SU-DHL-6 (cell line): ENCODE measurements at regions not wholly inside any gene's neighbourhood (a gene's known extent, or its start where the extent isn't known, plus 50 kb on each side); places are given as distances from the start of the nearest gene placed in this dataset.
A peak's percentile ranks its signal among the peaks of the same experiment; 100 is the strongest.

Experiments
- H2AFZ ChIP-seq: fragments of 200-600 bp; sonication (generic); 2 replicates; pipeline ENCODE4 v1.6.1; 2014; ENCODE audit warnings: low read depth, mild to moderate bottlenecking, moderate library complexity, mixed read lengths, antibody characterized with exemption, low read length; ENCODE audit not compliant: severe bottlenecking
- H3F3A ChIP-seq: fragments of 200-600 bp; shearing (Covaris generic); 2 replicates; pipeline ENCODE4 v1.6.0; 2016; ENCODE audit warnings: antibody characterized with exemption, mild to moderate bottlenecking; ENCODE audit not compliant: insufficient read depth
- H3K27ac ChIP-seq: fragments of 200-600 bp; sonication (generic); 2 replicates; pipeline ENCODE4 v1.5.1; 2016; ENCODE audit warnings: low read depth, mild to moderate bottlenecking, low read length, moderate library complexity, mixed read lengths
- H3K27me3 ChIP-seq: fragments of 200-600 bp; sonication (generic), shearing (Covaris generic); 2 replicates; pipeline ENCODE4 v1.6.0; 2014; ENCODE audit warnings: mild to moderate bottlenecking, low read length
- H3K36me3 ChIP-seq: fragments of 200-600 bp; sonication (generic); 2 replicates; pipeline ENCODE4 v1.6.1; 2014; ENCODE audit warnings: mild to moderate bottlenecking, low read length, mixed read lengths
- H3K4me2 ChIP-seq: fragments of 300-600, 200-600 bp; shearing (Covaris generic), sonication (generic); 2 replicates; pipeline ENCODE4 v1.6.0; 2014; ENCODE audit warnings: low read length, low read depth, mild to moderate bottlenecking; ENCODE audit not compliant: poor library complexity, severe bottlenecking
- H3K4me3 ChIP-seq: fragments of 200-600 bp; sonication (generic); 2 replicates; pipeline ENCODE4 v1.5.1; 2014; ENCODE audit warnings: antibody characterized with exemption, low read length, mild to moderate bottlenecking, mixed read lengths; ENCODE audit not compliant: insufficient read depth, poor library complexity, severe bottlenecking
- H3K79me2 ChIP-seq: fragments of 200-600 bp; sonication (generic); 2 replicates; pipeline ENCODE4 v1.6.1; 2014; ENCODE audit warnings: mild to moderate bottlenecking, low read length, moderate library complexity; ENCODE audit not compliant: insufficient read depth
- H3K9ac ChIP-seq: fragments of 200-600 bp; sonication (generic); 2 replicates; pipeline ENCODE4 v1.7.0; 2014; ENCODE audit warnings: mild to moderate bottlenecking, low read length
- H3K9me2 ChIP-seq: fragments of 200-600 bp; sonication (generic); replicated peaks from 2 replicates; pipeline ENCODE4 v1.6.1; 2014; ENCODE audit warnings: low read length; ENCODE audit not compliant: insufficient read depth
- H3K9me3 ChIP-seq: fragments of 200-600 bp; sonication (generic); 2 replicates; pipeline ENCODE4 v1.6.1; 2014; ENCODE audit warnings: low read length, mixed read lengths; ENCODE audit not compliant: insufficient read depth
- H4K20me1 ChIP-seq: fragments of 200-600 bp; sonication (generic); 2 replicates; pipeline ENCODE4 v1.6.1; 2014; ENCODE audit warnings: low read depth, mild to moderate bottlenecking, antibody characterized with exemption, low read length, moderate library complexity, mixed read lengths
- CTCF ChIP-seq: fragments of 200-600 bp; sonication (generic); IDR thresholded peaks from one replicate; pipeline ENCODE4 v1.5.1; 2017; ENCODE audit warnings: antibody characterized with exemption, mild to moderate bottlenecking, low read length, moderate library complexity; ENCODE audit not compliant: insufficient read depth, poor library complexity, severe bottlenecking
- EZH2phosphoT487 ChIP-seq: fragments of 200-600 bp; sonication (generic), shearing (Covaris generic); conservative IDR thresholded peaks from 2 replicates; pipeline ENCODE4 v1.6.1; 2018; ENCODE audit warnings: mild to moderate bottlenecking, antibody characterized with exemption, low read length, moderate library complexity, mixed read lengths

- Histone ChIP-seq H3F3A (no peaks in the 10 kb centered on the region), H3K79me2 (no peaks in the 10 kb centered on the region), H3K4me2 (no peak overlapping the region), H3K9me3 (no peaks in the 10 kb centered on the region), H2AFZ (no peak overlapping the region), H3K9ac (no peak overlapping the region), H3K27ac (no peak overlapping the region), H3K4me3 (no peak overlapping the region), H3K36me3 (no peaks in the 10 kb centered on the region), H3K9me2 (no peaks in the 10 kb centered on the region), H4K20me1 (no peaks in the 10 kb centered on the region), H3K27me3 (no peaks in the 10 kb centered on the region)
- no peak for TF ChIP-seq CTCF
- TF ChIP-seq EZH2phosphoT487: no peak
Observed at GRCh38 chr17:14902297-14902696, 362.8 kb downstream of the PMP22 start.

GRCh38 chr17:14901376-14901775 lies 363.8 kb downstream of the PMP22 start:
- TF ChIP-seq CTCF: no peak
- TF ChIP-seq EZH2phosphoT487: no peak
- H3K9ac ChIP-seq: no peak overlapping the region

GRCh38 chr17:14886200-14886739 lies 378.9 kb downstream of the PMP22 start:
- H3K27me3 ChIP-seq: no peaks in the 10 kb centered on the region
- no peak overlapping the region for H3K27ac ChIP-seq
- H3K9me3 ChIP-seq: peaks cover 5% of the 10 kb centered on the region; the same call in 1 of the 2 replicates
- no peak overlapping the region for H3K4me3 ChIP-seq
- no peaks in the 10 kb centered on the region for H3K79me2 ChIP-seq
- H4K20me1 ChIP-seq: no peaks in the 10 kb centered on the region
- TF ChIP-seq CTCF (peak; percentile 35), EZH2phosphoT487 (no peak)
- no peak overlapping the region for H3K9ac ChIP-seq
- H3K4me2 ChIP-seq: no peak overlapping the region
- H3F3A ChIP-seq: no peaks in the 10 kb centered on the region
- no peaks in the 10 kb centered on the region for H3K36me3 ChIP-seq
- H3K9me2 ChIP-seq: no peaks in the 10 kb centered on the region
- no peak overlapping the region for H2AFZ ChIP-seq

More at GRCh38 chr17:14901376-14901775, 363.8 kb downstream of the PMP22 start:
- Histone ChIP-seq H3K4me2 (no peak overlapping the region), H3K79me2 (no peaks in the 10 kb centered on the region), H3K9me3 (no peaks in the 10 kb centered on the region), H2AFZ (no peak overlapping the region), H4K20me1 (no peaks in the 10 kb centered on the region), H3K9me2 (no peaks in the 10 kb centered on the region), H3F3A (no peaks in the 10 kb centered on the region), H3K27ac (no peak overlapping the region), H3K27me3 (no peaks in the 10 kb centered on the region), H3K36me3 (no peaks in the 10 kb centered on the region), H3K4me3 (no peak overlapping the region)
